CD14-positive monocyte (primary cell): ENCODE measurements at regions not wholly inside any gene's neighbourhood (a gene's known extent, or its start where the extent isn't known, plus 50 kb on each side); places are given as distances from the start of the nearest gene placed in this dataset. TPM values are rescaled to one million over a fixed set of nuclear protein-coding genes. Genes with fewer than 3 reads are reported as not detected.
"Not testable (repeated sequence)": the region's sequence is repeated elsewhere in the genome, so short reads cannot be mapped to it uniquely, and the experiment has no call there.

ENCODE experiments used
- DNase-seq, 3 donors: peaks; one replicate each; pipeline ENCODE4 v3.0.0-alpha.2; 2011 to 2022
- H2AFZ ChIP-seq: 2 replicates; pipeline ENCODE4 v1.6.0; 2012; ENCODE audit warnings: mild to moderate bottlenecking, low read depth, low read length, inconsistent platforms; ENCODE audit not compliant: insufficient read depth, poor library complexity, severe bottlenecking
- H3K27ac ChIP-seq, 2 donors: 1 replicate in 1 of 2; 2 replicates in 1 of 2; pipeline ENCODE4 v1.5.1; 2012 to 2013; ENCODE audit warnings: low read length in 2 of 2, control low read depth in 1 of 2, inconsistent platforms in 1 of 2, low read depth in 1 of 2, mild to moderate bottlenecking in 1 of 2
- H3K27me3 ChIP-seq, 2 donors: one replicate each; pipeline versions ENCODE4 v1.6.0 to v1.6.1; 2011 to 2013; ENCODE audit warnings: low read length in 2 of 2; ENCODE audit not compliant: control insufficient read depth in 2 of 2, insufficient read depth in 2 of 2
- H3K36me3 ChIP-seq, 2 donors: replicated peaks in 1 of 2; 1 replicate in 1 of 2; 2 replicates in 1 of 2; pipeline versions ENCODE4 v1.5.1 to v1.6.1; 2012 to 2013; ENCODE audit warnings: low read length in 2 of 2, control low read depth in 1 of 2, inconsistent platforms in 1 of 2, mild to moderate bottlenecking in 1 of 2; ENCODE audit not compliant: insufficient read depth in 2 of 2, control insufficient read depth in 1 of 2
- H3K4me1 ChIP-seq, 2 donors: 1 replicate in 1 of 2; 2 replicates in 1 of 2; pipeline versions ENCODE4 v1.5.1 to v1.6.1; 2012 to 2013; ENCODE audit warnings: low read length in 2 of 2, control low read depth in 1 of 2, inconsistent platforms in 1 of 2, mild to moderate bottlenecking in 1 of 2, moderate library complexity in 1 of 2; ENCODE audit not compliant: insufficient read depth in 2 of 2, control insufficient read depth in 1 of 2
- H3K4me2 ChIP-seq: replicated peaks from 2 replicates; pipeline ENCODE3; 2012; ENCODE audit warnings: low read length, moderate library complexity, mild to moderate bottlenecking; ENCODE audit not compliant: poor library complexity, severe bottlenecking; ENCODE audit errors: extremely low read depth
- H3K4me3 ChIP-seq, 3 experiments: fragments of 200-600 bp in 1 of 3; sonication (generic) in 1 of 3; replicated peaks in 1 of 3; 1 replicate in 2 of 3; 2 replicates in 1 of 3; pipeline ENCODE4 v1.5.1; 2011 to 2013; ENCODE audit warnings: low read length in 3 of 3, mild to moderate bottlenecking in 3 of 3, control low read depth in 2 of 3, low read depth in 2 of 3, inconsistent platforms in 1 of 3, moderate library complexity in 1 of 3
- H3K79me2 ChIP-seq: 2 replicates; pipeline ENCODE4 v1.6.0; 2012; ENCODE audit warnings: mild to moderate bottlenecking, control low read depth, inconsistent platforms, low read length, moderate library complexity; ENCODE audit not compliant: insufficient read depth
- H3K9ac ChIP-seq: 2 replicates; pipeline ENCODE4 v1.6.0; 2017; ENCODE audit warnings: low read length, mild to moderate bottlenecking; ENCODE audit not compliant: insufficient read depth, poor library complexity, severe bottlenecking
- H3K9me3 ChIP-seq, 2 donors: replicated peaks in 1 of 2; 1 replicate in 1 of 2; 2 replicates in 1 of 2; pipeline versions ENCODE4 v1.5.1 to v1.6.1; 2012 to 2013; ENCODE audit warnings: low read length in 2 of 2, control low read depth in 1 of 2; ENCODE audit not compliant: control insufficient read depth in 1 of 2, insufficient read depth in 1 of 2
- H4K20me1 ChIP-seq: 2 replicates; pipeline ENCODE4 v1.6.0; 2012; ENCODE audit warnings: mild to moderate bottlenecking, low read length, control low read depth, moderate library complexity; ENCODE audit not compliant: insufficient read depth
- H3K27ac Mint-ChIP-seq, 7 donors: one replicate each; pipeline ENCODE4 v1.8.0; 2020; ENCODE audit warnings: mild to moderate bottlenecking in 7 of 7, mixed read lengths in 7 of 7, moderate library complexity in 6 of 7, inconsistent platforms in 2 of 7
- H3K27me3 Mint-ChIP-seq, 3 donors: one replicate each; pipeline ENCODE4 v1.8.0; 2021 to 2022; ENCODE audit warnings: low read depth in 3 of 3, mild to moderate bottlenecking in 3 of 3, mixed read lengths in 3 of 3, moderate library complexity in 3 of 3, inconsistent platforms in 1 of 3
- H3K36me3 Mint-ChIP-seq, 2 donors: one replicate each; pipeline ENCODE4 v1.8.0; 2020; ENCODE audit warnings: mixed read lengths in 2 of 2, inconsistent platforms in 1 of 2, mild to moderate bottlenecking in 1 of 2
- H3K4me1 Mint-ChIP-seq: one replicate; pipeline ENCODE4 v1.8.0; 2020; ENCODE audit warnings: mild to moderate bottlenecking, mixed read lengths
- H3K4me3 Mint-ChIP-seq, 2 donors: one replicate each; pipeline ENCODE4 v1.8.0; 2020; ENCODE audit warnings: mild to moderate bottlenecking in 2 of 2, mixed read lengths in 2 of 2, moderate library complexity in 1 of 2
- H3K9me3 Mint-ChIP-seq, 7 donors: one replicate each; pipeline ENCODE4 v1.8.0; 2020 to 2022; ENCODE audit warnings: mixed read lengths in 7 of 7, mild to moderate bottlenecking in 6 of 7, moderate library complexity in 6 of 7, inconsistent platforms in 2 of 7
- WGBS: methylation state at CpG from one replicate; pipeline ENCODE4 v1.1.5; 2013; ENCODE audit warnings: missing lambda C conversion rate; ENCODE audit not compliant: insufficient coverage; 5-methylcytosine and 5-hydroxymethylcytosine counted together
- intact Hi-C, 2 donors: fragments of 100-400 bp; cut with micrococcal nuclease; formaldehyde crosslinking; loops; one replicate each; pipeline versions ENCODE4 v1.15.0 to v1.15.1; 2023
- small RNA-seq: library from RNA; depleted of rRNA; stranded (forward); fragments of <200 nt; gene quantifications from one replicate; pipeline ENCODE3, GENCODE V24; 2012; ENCODE audit warnings: low read depth; ENCODE audit not compliant: insufficient read length
- TF ChIP-seq, protein P1 (sequence below): fragments of 200-600 bp; IDR thresholded peaks from one replicate; pipeline ENCODE4 v1.8.0; 2022; ENCODE audit warnings: antibody characterized with exemption, mild to moderate bottlenecking

DNA sequence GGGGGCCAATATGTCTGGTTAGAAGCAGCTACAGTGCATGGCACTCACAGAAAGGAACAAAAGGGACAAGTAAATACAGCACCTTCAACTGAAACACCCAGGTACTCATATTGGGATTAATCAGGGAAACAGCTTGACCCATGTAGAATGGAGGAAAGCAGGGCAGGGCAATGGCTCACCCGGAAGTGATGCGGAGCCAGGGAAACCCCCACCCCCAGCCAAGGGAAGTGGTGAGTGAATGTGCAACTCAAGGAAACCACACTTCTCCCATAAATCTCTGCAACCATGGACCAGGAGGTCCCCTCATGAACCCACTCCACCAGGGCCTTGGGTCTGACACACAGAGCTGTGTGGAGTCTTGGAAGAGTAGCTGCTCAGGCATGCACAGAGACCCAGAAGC is 117.1 kb downstream of the MTHFS start:
- Mint-ChIP-seq H3K9me3 (peaks cover 18 to 36% (median 22%) of the 10 kb centered on the region in 7 donors), H3K36me3 (no peaks in the 10 kb centered on the region), H3K27me3 (peaks cover 3 to 8% (median 7%) of the 10 kb centered on the region in 3 donors), H3K27ac (no peak overlapping the region), H3K4me3 (no peak overlapping the region), H3K4me1 (peaks cover 9% of the 10 kb centered on the region)
- Histone ChIP-seq H3K4me1 (peaks cover 6 to 7% of the 10 kb centered on the region in 2 donors), H3K79me2 (no peaks in the 10 kb centered on the region), H3K9me3 (peaks cover 11 to 13% of the 10 kb centered on the region in 2 donors), H3K27ac (no peak overlapping the region), H4K20me1 (no peaks in the 10 kb centered on the region), H3K27me3 (no peaks in the 10 kb centered on the region), H3K4me2 (no peak overlapping the region), H3K4me3 (no peak overlapping the region), H3K9ac (no peak overlapping the region), H3K36me3 (no peaks in the 10 kb centered on the region), H2AFZ (no peak overlapping the region)
- DNase-seq, result peak; percentile 3 to 71 (median 28)
- no CpG with 5 or more reads among the region's 2 CpGs for WGBS
- TF ChIP-seq, protein P1, sequence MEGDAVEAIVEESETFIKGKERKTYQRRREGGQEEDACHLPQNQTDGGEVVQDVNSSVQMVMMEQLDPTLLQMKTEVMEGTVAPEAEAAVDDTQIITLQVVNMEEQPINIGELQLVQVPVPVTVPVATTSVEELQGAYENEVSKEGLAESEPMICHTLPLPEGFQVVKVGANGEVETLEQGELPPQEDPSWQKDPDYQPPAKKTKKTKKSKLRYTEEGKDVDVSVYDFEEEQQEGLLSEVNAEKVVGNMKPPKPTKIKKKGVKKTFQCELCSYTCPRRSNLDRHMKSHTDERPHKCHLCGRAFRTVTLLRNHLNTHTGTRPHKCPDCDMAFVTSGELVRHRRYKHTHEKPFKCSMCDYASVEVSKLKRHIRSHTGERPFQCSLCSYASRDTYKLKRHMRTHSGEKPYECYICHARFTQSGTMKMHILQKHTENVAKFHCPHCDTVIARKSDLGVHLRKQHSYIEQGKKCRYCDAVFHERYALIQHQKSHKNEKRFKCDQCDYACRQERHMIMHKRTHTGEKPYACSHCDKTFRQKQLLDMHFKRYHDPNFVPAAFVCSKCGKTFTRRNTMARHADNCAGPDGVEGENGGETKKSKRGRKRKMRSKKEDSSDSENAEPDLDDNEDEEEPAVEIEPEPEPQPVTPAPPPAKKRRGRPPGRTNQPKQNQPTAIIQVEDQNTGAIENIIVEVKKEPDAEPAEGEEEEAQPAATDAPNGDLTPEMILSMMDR, result no peak
- intact Hi-C loops, result no loop called here

GRCh38 chr15:79782307-79782706 is 114.5 kb downstream of the MTHFS start:
- H3K4me1 Mint-ChIP-seq, H3K27ac ChIP-seq, H4K20me1 ChIP-seq, H3K9ac ChIP-seq, H3K4me3 ChIP-seq, H3K27ac Mint-ChIP-seq, H3K36me3 ChIP-seq, H3K4me3 Mint-ChIP-seq, DNase-seq, H3K79me2 ChIP-seq, H3K36me3 Mint-ChIP-seq, H3K27me3 ChIP-seq, H3K27me3 Mint-ChIP-seq, H2AFZ ChIP-seq, intact Hi-C loops, H3K4me2 ChIP-seq, H3K4me1 ChIP-seq: not testable (repeated sequence)
- H3K9me3 Mint-ChIP-seq, result peaks cover 21 to 36% (median 24%) of the 10 kb centered on the region in 7 donors
- peaks cover 11 to 13% of the 10 kb centered on the region in 2 donors for H3K9me3 ChIP-seq

Small RNA genes lying in the stretch of these regions (small RNA-seq; reads per million reads assigned to genes)
- not detected for gene AC026826.2
- gene AC026826.3, result not detected
